ENCODE measurements at regions not wholly inside any gene's neighbourhood (a gene's known extent, or its start where the extent isn't known, plus 50 kb on each side); places are given as distances from the start of the nearest gene placed in this dataset.

- no peak for TF ChIP-seq TAF1 (IDR thresholded peaks at IDR 0.05; ENCODE audit: low read depth)
- TF ChIP-seq FOXM1 (IDR thresholded peaks at IDR 0.05; ENCODE audit: borderline replicate concordance, low read depth), result no peak
- TF ChIP-seq YY1 (IDR thresholded peaks at IDR 0.05; ENCODE audit: low read depth), result no peak
- TF ChIP-seq RAD21 (IDR thresholded peaks at IDR 0.05; ENCODE audit: low read depth), result no peak
- TF ChIP-seq MAX (IDR thresholded peaks at IDR 0.05), result no peak
- TF ChIP-seq TCF12 (IDR thresholded peaks at IDR 0.05; ENCODE audit: low read depth), result no peak
- no peak for TF ChIP-seq EP300 (IDR thresholded peaks at IDR 0.05; ENCODE audit: borderline replicate concordance)
- no peak for TF ChIP-seq NFIC (IDR thresholded peaks at IDR 0.05)
- no peak for TF ChIP-seq ZBTB7A (IDR thresholded peaks at IDR 0.05; ENCODE audit: low read depth)
- TF ChIP-seq EGR1 (IDR thresholded peaks at IDR 0.05), result no peak
These were observed 253.1 kb upstream of the ZNF521 start for GRCh38 chr18:25604894-25605597.

Measured in Ishikawa (cell line).